HG03108 (cell line): ENCODE measurements at regions not wholly inside any gene's neighbourhood (a gene's known extent, or its start where the extent isn't known, plus 50 kb on each side); places are given as distances from the start of the nearest gene placed in this dataset.

Source experiments
- ATAC-seq: cut with Tn5 transposase; IDR thresholded peaks from one replicate; pipeline ENCODE4 v1.9.1; 2021; ENCODE audit warnings: moderate library complexity; ENCODE audit not compliant: unreplicated experiment

DNA sequence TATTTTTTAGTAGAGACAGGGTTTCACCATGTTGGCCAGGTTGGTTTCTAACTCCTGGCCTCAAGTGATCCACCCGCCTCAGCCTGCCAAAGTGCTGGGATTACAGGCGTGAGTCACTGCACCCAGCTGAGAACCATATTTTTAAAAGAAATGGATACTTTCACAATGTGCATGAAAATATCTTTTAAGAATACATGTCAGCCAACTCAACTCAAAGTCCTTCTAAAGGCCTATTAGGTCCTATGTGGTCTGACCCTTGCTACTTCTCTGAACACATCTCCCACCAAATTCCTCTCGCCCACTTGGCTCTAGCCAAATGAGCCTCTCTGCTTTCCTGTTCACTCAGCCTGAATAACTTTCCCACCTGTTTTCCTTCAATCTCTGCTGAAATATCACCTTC, 119.6 kb downstream of the MTX2 start:
- ATAC-seq, result no peak

DNA sequence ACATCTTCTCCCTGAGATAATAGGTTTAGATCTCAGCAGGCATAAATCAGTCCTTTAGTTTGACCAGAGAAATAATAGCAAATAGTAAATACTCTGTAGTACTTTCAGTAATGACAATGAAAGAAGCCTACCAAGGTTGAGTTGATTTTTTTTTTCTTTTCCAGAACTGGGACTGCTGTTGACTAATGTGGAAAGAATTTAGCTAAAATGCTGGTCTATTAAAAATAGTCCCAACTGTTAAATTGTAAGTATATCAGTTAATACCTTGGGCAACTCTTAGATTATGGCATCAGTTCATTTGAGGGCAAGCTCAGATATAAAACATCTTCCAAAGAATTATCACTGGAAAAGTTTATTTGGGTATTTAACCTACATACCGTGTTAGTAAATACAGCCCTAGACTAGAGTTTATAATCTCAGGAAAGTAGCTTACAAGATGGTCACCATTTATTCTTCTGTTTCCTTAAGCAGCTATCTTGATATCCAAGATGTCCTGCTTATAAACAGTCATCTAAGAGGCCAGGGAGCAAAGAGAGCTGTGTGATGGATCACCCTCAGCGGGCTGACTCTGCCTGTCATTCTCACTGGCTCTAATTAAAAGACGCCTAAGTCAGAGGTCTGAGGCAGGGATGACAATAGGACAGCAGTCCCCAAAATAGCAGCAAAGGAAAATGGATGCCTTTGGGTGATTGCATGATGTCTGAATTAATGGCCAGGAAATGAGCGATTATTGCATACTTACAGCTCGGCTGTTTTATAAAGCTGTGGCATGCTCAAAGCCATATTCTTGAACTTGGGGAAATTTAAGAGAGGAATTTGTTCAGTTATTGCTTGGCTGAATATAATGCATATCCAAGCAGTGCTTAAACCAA, 121.3 kb downstream of the MTX2 start:
- ATAC-seq, result no peak

DNA sequence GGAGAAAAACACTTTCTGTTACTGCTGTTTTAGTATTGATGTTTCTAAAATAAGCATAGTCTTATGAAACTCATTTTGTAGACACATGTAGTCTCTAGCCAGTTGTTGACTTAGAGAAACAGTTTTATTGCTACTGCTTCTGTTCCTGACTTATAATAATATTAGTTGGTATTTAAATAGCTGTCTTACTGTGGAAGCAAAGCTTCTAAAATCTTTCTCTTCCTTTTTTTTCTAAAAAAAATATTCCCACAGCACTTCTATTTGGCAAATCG, 121.8 kb downstream of the MTX2 start:
- no peak for ATAC-seq

DNA sequence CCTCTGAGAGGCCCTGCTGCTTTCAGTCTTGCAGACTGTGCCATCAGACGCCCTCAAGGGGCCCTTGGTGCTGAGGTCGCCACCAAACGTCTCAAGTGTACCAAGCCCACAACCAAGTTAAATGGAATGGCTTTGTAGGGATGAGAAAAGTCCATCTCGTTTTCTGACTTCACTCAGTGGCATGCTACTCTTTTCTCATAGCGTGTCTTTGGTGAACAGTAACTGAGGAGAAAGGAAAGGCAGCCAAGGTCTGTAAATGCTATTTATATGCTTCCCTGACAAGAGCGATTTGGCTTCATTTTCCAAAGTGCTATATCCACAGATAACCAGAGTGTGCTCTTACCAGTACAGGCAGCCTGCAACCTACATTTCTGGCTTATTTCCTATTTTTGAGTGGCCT, 123.0 kb downstream of the MTX2 start:
- ATAC-seq, result no peak

DNA sequence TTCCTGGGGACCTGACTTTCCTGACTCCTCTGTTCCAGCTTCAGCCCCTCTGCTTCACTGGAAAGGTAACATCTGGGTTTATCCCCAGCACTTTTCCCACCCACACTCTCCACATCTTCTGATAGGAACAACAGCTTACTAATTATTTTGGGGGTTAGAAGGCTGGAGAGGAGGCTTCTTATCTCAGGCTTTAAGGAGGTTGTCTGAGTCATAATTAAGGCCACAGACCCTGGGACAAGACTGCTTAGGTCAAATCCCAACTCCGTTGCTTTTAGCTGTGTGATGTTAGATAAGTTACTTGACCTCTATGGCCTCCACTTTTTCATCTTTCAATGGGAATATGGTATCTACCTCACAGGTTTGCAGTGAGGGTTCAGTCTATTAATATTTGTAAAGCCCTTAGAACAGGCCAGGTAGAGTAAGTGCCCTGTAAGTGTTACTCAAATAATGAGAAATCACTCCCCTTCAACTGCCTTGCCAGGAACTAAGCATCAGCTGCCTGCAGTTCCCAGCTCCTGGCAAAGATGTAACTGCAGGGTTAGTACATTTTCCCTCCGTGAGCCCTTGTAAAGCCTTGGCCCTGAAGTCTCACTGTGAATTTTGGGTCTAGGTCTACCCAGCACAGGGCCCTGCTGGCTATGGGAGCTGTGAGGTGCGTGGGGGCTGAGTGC, 123.6 kb downstream of the MTX2 start:
- ATAC-seq, result no peak

DNA sequence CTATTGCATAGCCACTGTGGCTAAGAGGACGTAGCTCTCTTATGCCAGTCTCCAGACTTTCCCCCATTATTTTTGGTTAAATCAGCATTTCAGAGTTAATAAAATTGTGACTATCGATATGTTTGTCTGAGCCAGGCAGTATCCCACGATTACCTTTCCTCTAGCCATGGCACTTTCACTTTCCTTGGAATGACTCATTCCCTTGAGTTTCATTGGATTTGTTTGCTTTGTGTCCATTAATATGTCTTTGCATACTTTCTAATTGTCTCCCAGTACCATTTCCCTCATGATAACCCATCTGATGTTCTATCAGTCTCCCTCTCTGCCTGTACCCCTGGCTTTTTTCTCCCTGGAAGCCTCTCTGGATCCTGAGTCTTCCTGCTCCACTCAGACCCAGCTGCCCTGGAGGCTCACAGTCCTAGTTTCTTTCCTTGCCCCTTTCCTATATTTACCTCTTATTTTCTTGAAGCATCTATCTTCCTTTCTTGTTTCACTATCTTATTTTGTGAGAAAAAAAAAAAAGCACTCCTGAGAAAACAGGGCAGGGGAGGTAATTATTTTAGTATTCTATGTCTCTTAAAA, 126.1 kb downstream of the MTX2 start:
- no peak for ATAC-seq

DNA sequence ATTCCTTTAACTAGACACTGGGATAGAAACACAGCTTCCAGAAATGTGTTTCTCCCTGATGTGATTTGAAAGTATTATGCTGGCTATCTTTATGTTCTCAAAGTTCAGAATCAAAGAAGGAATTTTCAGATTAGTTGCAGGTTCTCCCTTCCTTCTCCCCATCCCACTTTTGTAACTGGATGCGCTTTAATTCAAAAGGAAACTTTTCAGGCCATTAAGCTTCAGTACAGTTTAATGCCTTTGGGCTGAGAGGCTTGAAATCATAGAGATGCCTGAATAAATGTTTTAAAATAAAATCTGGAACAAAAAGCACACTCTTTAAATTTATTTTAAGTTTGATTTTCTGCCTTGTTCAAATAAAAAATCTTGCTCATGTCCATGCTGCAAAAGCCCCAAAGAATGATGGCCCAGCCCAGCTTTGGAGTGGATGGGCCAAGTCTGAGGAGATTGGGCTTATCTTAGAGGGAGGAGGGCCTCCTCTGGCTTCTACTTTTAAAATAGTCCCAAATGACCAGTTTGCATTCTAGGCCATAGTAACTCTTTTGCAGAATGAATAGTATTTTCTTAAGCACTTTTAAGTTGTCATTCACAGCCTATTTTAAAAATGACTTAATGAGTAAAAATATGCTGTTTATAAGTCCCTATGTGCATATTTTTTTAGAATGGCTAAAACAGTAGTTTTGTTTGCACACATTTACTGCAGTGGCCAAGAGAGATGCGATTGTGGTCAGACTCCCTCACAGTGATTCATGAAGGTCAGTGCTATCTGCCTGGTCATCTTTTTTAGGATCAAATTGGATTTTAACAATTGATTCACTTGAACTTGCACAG, 129.2 kb downstream of the MTX2 start:
- no peak for ATAC-seq

DNA sequence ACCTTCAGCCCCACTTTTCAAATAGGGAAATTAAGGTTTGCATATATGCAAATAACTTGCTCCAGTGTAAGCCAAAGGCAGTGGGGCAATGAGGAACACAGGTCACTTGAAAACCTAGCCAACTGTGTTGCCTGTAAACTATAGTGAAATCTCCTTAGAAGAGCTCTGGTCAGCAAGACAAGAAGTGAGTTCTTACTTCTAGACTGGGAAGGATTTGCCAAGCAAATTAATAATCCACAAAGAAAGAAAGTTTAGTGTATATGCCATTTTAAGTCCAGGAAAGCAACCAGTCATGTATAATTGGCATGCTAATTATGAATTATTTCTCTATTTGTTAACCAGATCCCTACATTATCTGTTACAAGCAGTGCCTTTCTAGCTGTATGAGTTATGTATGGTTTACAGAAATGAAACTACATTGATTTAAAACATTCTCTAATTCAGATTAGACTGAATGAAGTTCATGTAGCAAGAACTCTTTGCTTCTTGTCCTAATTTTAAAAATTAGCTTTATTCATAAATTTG, 129.9 kb downstream of the MTX2 start:
- ATAC-seq, result no peak

DNA sequence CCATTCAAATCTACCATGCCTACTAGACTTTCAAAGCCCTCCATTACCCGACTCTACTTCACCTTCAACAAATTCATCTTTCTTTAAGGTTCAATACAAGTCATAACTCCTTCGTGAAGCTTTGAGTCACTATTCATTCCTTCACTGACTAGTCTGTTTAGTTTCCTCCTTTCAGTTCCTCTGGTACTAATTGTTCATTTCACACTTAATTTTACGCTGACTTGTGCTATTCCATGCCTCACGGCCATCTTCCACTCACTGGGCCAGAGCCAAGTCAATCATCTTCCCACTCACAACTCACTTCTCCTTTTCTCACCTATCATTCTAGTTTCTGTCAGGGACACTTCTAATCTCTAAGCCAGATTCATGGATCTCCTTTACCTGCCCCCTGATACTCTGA, 136.2 kb downstream of the MTX2 start:
- ATAC-seq, result no peak

DNA sequence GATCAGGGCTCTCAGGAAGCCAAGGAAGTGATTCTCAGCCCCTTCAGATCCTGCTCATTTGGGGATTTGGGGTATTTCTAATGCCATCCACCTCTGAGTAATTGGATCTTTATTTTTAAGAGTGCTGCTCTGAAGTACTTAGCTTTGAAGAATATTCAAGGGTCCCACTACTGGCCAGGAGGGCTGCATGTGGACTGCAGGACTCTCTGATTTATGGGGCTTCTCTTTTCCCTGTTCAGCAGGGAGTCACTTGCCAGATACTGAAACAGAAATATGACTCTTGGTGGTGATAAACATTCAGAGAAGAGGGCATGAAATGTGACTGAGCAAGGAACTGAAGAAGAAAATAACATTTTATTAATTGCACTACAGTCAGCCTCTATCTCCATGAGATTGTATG, 138.5 kb downstream of the MTX2 start:
- no peak for ATAC-seq

DNA sequence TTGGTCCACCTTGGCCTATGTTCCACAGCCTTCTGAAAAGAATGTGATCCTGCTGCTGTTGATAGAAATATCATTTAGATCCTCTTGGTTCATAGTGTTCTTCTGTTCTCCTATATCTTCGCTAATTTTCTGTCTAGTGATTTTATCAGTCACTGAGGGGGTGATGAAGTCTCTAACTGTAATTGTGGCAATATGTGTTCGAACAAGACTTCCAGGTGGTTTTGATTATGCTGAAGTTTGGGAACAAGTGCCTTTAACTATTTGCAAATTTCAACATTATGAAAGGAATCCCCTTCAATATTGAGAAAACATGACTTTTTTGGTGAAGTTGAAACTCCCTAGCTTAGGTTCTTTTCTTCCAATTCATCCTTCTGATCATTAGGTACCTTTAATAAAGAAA, 140.4 kb downstream of the MTX2 start:
- no peak for ATAC-seq

DNA sequence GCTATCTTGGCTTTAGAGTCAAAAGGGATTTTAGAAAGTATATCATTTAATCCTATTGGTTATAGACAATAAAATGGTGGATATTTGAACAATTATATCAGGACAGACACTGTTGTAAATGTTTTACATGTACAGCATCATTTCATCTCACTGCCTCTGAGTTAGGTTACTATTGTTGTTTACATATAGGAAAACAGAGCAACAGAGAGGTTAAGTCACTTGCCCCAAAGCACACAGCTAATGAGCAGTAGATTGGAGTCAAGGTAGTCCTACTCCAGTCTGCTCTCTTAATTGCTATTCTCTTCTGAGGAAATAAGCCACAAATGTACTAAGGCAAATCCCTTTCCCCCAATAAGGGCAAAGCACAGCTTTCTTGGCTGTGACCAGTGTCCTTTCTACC, 142.9 kb downstream of the MTX2 start:
- ATAC-seq, result no peak

DNA sequence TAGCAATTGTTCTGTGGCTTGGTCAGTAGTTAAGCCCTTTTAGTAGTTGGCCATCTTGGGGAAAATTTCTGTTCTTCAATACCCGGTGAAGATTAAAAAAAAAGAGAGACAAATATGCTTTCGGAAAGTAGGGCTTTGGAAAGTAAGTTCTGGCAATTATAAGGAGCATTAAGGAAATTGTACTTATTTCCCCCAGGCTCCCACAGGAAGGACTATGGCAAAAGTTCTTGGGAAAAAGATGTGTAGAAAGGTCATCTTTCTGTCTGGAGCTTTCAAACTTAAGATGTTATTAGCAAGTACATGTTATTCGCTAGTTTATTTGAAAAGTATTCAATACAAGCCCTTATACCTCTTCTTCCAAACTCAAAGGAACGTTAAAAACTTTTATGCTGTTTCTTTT, 144.5 kb downstream of the MTX2 start:
- no peak for ATAC-seq

DNA sequence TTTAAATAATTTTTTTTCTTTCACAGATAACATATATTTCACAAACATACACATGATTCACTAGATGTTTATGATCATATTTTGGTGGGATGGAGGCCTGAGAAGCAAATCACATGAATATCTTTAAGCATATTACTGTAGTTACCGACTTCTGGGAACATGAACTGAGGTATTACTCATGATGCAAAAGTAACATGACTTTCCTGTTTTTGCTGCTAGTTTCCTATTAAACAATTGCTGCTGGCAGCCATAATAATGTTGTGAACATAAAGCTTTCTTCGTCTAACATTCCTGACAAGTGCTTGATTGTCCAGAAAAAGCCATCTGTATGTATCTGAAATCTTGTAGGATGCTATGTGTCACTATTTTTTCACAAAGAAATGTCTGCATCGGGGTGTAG, 145.4 kb downstream of the MTX2 start:
- ATAC-seq, result no peak

DNA sequence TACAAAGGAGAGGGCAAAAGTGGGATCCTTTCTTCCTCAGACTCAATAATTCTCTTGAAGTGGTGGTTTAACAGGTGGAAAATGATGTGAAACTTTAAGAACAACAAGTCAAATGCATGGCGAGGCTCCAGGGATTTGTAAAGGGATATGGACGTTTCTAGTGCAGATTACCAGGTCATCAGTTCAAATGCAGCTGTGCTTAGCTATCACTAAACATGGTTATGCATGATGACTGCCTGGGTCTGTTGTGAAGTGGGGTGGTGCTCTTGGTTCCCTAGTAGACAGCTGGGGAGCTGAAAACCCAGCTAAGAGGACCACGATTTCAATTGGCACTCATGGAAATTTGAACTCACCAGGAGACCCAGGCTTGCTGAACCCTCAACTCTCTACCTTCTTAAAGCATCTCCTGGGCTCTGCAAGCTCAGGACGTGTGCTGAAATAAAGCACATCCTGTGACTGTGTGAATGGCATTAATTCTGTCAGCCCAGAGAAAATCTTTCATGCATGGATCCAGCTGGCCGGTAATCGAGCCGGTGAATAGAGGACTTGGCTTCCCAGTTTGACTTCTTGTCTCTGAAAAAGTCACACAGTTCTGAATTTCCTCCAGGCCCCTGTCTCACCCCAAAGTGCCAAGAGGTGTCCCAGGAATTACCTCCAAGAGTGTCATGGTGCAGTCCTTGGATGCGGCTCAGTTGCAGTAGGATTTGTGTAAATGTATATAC, 146.1 kb downstream of the MTX2 start:
- ATAC-seq, result no peak

DNA sequence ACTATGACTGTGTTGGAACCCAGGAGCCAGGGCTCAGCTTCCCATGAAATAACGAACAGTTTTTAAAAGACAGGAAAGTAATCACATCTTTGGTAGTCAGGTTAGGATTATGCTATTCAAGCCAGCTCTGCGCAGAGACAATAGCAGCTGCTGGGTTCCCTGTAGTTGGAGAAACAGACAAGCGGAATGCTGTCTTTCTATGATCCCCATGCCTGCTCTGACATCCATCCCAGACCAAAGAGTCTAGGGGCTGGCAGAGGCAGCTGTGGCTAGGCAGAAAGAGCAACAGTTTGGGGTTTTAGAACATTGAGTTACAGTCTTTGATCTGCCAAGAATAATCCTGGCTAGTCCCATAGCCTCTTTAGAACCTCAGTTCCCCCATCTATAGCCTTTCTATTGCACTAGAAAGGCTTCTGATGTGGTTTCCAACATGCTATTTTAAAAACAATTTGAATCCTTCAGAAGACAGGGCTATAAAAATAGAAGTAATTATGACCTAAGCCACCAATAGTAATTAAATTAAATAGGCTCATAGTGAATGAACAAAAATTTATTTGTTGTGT, 146.8 kb downstream of the MTX2 start:
- ATAC-seq, result no peak

DNA sequence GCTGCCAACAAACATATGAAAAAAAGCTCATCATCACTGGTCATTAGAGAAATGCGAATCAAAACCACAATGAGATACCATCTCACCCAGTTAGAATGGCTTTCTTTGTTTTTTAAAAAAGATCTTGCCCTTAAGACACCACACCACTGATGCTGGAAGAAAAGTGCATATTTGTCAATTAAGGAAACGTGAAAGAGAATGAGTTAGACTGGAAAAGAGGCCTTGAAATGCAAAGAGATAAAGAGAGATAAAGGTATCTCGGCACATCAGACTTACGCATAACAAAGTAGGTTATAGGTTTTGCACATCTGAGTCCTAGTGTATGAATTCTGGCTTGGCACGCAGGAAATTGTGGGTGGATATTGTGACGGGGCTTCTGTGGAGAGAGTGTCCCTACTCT, 149.5 kb downstream of the MTX2 start:
- ATAC-seq, result no peak

DNA sequence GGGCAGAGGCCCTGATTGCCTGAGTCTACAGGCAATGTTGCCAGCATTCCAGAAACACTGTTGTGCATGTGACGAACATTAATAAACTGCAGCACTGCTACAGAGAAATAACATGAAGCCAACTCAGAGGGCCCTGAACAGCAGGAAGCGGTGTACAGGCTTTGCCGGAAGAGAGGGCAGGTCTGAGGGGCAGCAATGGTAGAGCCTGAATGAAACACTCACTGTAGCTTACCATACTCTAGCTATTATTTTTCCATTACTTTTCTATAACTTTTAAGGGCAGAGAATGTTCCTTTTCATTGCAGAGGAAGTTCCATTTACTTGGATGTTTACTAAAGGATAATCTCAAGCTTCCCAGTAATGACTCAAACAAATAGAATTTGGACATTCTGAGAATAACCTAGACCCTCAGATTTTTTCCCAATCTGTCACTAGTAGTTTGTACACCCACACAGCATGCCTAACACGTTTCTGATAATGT, 150.4 kb downstream of the MTX2 start:
- ATAC-seq, result no peak

DNA sequence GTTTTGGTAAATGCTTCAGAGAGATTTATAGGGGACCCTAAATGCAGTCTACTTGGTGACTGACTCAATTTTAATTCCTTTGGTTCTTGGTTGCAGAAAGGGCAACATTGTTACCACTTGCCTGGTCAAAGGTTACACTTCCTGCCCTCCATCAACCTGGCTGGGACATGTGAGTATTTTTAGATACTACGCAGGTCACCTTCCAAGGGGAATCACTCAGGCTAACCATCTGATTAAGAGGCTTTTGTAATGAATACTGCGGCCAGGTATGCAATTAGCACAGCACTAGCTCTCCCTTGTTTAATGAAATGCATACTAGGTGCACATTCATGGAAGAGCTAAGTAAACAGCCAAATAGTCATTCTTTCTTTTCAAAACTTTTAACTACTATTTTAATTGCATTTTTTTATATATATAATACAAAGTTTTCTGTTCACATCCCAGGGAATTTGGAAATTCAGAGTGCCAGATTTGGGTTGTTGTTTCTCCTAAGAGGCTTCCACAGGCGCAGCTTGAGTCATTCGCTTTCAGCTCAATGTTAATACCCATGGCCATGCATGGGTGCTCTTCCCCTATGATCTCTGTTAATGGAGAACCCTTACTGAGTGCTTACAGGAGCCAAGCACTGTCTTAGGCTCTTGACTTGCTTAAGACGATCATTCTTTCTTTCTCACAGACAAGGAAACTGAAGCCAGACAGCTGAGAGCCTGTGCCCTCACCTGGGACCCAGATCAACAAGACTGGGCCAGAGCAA, 152.2 kb downstream of the MTX2 start:
- ATAC-seq, result no peak

DNA sequence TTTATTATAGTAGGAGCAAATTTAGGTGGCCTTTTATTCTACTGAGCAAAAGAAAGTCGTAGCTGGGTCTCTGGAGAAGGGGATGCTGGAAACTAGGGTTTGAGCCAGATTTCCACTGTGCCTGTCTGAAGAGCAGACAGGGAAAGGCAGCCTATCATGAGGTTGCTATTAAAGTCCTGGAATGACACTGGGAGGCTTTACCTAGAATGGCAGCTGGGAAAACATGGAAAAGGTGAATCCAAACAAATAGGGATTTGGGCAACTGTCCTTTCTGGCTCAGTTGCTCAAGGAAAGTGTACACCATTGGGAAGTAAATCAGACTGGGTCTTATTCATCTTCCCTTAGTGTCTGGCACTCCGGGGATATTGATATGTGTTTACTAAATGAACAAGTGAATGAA, 154.6 kb downstream of the MTX2 start:
- ATAC-seq, result no peak
